ENCODE measurements at regions not wholly inside any gene's neighbourhood (a gene's known extent, or its start where the extent isn't known, plus 50 kb on each side); places are given as distances from the start of the nearest gene placed in this dataset.

DNA sequence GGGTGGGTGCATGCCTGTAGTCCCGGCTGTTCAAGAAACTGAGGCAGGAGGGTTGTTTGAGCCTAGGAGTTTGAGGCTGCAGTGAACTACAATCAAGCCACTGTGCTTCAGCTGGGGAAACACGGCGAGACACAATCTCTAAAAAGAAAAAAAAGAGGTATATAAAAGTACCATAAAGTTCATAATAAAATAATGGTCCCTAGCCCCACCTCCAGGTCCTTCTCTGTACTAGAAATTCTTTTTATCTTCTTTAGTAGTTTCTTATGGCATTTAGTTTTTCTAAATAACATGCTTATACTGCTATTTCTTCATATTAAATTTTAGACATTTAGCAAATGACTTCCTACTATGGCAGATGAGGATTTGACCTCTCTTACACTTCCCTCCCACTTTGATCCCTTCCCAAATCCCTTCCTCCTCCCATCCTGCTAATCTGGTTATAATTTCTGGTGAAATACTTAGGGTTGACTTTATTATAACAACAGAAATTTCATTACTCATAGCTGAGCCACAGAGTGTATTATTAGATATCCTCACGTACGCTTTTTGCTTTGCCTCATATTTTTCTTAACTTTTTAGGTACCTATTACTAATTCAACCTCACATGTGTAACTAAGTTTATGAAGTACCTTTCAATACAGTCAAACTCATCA lies 94.7 kb downstream of the SLC41A2 start:
- H3K4me3 ChIP-seq (ENCODE audit: low read depth, low read length), result no peak overlapping the region
- peak; percentile 77 for DNase-seq (ENCODE audit: low read depth)
- TF ChIP-seq, protein P1, sequence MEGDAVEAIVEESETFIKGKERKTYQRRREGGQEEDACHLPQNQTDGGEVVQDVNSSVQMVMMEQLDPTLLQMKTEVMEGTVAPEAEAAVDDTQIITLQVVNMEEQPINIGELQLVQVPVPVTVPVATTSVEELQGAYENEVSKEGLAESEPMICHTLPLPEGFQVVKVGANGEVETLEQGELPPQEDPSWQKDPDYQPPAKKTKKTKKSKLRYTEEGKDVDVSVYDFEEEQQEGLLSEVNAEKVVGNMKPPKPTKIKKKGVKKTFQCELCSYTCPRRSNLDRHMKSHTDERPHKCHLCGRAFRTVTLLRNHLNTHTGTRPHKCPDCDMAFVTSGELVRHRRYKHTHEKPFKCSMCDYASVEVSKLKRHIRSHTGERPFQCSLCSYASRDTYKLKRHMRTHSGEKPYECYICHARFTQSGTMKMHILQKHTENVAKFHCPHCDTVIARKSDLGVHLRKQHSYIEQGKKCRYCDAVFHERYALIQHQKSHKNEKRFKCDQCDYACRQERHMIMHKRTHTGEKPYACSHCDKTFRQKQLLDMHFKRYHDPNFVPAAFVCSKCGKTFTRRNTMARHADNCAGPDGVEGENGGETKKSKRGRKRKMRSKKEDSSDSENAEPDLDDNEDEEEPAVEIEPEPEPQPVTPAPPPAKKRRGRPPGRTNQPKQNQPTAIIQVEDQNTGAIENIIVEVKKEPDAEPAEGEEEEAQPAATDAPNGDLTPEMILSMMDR (IDR thresholded peaks at IDR 0.05; ENCODE audit: insufficient read depth, low read length), result peak; percentile 25

DNA sequence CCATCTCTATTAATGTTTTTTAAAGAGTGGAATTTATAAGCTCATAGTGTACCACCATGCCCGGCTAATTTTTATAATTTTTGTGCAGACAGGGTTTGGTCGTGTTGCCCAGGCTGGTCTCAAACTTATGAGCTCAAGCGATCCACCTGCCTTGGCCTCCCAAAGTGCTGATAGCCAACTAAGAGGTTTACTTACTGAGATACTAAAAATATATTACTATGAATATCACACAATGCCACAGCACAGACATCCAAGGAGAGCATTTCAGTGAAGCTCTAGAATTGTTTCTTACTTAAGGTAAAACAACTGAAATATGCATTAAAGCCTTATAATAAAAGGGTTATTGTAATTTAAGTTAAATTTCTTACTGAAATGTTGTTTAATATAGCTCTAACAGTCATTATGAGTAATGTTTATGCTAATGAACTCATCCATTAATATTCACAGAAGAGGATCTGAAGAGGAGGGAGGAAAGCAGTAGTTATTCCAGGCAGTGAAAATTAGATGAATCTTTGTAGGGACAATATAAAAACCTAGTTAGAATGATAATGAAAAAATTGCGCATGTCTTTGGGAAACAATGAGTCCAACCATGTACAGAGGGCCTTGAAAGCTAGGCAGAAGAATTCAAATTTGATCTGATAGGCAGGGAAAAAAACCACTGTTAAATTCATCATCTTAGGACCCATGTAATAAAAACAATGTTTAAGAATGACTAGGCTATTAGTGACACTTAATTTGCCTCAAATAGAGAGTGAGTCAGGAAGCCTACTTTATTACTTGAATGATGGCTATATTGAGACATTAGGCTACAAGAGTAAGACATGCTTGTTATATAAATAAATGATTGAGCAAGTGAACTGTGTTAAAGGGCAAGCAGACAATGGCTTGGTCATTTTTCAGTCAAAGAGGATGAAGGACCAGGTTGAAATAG lies 99.2 kb downstream of the SLC41A2 start:
- H3K4me3 ChIP-seq (ENCODE audit: low read depth, low read length), result no peak overlapping the region
- DNase-seq (ENCODE audit: low read depth), result peak; percentile 39
- TF ChIP-seq, protein P1 (IDR thresholded peaks at IDR 0.05; ENCODE audit: insufficient read depth, low read length), result no peak

DNA sequence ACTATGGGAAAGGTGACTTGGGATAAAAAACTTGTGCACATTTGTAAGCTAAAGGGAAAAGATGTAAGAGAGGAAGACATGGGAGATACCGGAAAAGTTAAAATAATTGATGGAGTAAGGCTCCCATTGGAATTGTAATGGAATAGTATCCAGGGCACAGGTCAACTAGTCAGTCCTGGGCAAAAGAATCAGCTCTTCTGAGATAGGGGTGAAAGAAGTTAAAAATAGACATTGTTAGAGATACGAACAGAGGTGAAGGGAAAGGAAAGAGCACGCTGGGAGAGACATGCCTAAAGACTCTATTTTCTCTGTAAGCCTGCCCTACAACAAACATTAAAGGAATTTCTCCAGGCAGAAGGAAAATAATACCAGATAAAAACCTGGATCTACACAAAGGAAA lies 101.6 kb downstream of the SLC41A2 start:
- TF ChIP-seq, protein P1 (IDR thresholded peaks at IDR 0.05; ENCODE audit: insufficient read depth, low read length), result no peak
- no peak overlapping the region for H3K4me3 ChIP-seq (ENCODE audit: low read depth, low read length)
- DNase-seq (ENCODE audit: low read depth), result no peak

DNA sequence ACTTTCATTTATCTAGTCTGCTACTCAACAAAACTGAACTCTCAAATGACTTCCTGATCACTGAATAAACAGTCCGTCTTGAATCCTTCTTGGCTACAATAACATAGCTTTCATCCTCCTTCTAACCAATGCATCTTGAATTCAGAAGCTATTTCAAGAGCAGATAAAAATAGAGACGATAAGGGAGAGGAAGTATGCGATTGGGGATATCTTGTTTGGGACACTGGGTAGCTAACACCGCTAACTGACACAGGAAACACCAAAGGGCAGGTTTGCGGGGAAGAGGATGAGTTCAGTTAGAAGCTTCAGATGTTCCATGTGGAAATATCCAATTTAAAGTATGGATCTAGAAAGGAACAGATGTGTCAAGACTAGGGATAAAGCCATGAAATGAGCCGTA lies 102.5 kb downstream of the SLC41A2 start:
- H3K4me3 ChIP-seq (ENCODE audit: low read depth, low read length), result no peak overlapping the region
- TF ChIP-seq, protein P1 (IDR thresholded peaks at IDR 0.05; ENCODE audit: insufficient read depth, low read length), result no peak
- DNase-seq (ENCODE audit: low read depth), result no peak

DNA sequence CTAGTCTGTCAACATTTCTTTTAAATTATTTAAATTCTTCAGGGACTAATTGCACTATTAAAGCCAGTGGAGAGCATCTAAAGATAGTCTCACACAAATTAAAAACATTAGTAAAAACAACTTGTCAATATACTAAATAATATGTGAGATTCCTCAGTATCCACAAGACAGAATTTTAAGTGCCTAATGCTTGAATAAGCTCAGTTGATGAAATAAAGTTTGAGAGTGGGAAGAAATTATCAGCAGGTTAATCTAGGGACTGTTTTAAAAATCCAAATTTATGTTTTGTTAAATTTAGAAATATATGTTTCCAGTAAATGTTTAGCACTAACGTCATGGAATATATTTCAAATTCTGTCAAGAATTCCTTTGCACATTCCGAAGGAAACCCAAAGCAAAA lies 105.2 kb downstream of the SLC41A2 start:
- H3K4me3 ChIP-seq (ENCODE audit: low read depth, low read length), result no peak overlapping the region
- TF ChIP-seq, protein P1 (IDR thresholded peaks at IDR 0.05; ENCODE audit: insufficient read depth, low read length), result no peak
- no peak for DNase-seq (ENCODE audit: low read depth)

DNA sequence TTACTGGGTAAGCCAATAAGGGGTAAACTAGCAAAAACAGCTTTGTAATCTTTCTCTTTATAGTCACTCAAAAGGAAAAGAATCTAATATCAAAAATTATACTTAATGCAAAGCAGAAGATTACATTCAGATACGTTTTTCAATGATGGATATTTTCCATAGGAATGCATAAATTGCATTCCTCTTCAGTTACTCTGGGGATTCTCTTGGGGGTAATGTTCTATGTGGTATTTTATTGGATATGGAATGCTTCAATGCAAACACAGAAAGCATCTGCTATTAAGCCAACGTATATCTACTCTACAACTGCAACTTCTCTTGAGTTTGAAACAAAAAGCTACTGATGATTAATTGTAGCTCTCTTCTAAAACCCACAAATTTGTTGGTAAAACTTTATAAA lies 106.0 kb downstream of the SLC41A2 start:
- TF ChIP-seq, protein P1 (IDR thresholded peaks at IDR 0.05; ENCODE audit: insufficient read depth, low read length), result no peak

More for the DNA sequence above, 106.0 kb downstream of the SLC41A2 start:
- DNase-seq (ENCODE audit: low read depth), result no peak
- no peak overlapping the region for H3K4me3 ChIP-seq (ENCODE audit: low read depth, low read length)

Data from fibroblast of the aortic adventitia (primary cell).